T-helper 2 cell (primary cell): ENCODE measurements at regions not wholly inside any gene's neighbourhood (a gene's known extent, or its start where the extent isn't known, plus 50 kb on each side); places are given as distances from the start of the nearest gene placed in this dataset.

Experiments
- DNase-seq, 5 experiments: peaks; one replicate each; pipeline versions ENCODE4 v3.0.0 to v3.0.0-alpha.2; 2012 to 2022

GRCh38 chr6:14927398-14927797, 318.5 kb upstream of the JARID2 start:
- no peak for DNase-seq

GRCh38 chr6:14929291-14929690, 316.6 kb upstream of the JARID2 start:
- no peak for DNase-seq

GRCh38 chr6:14930366-14930989, 315.4 kb upstream of the JARID2 start:
- DNase-seq = no peak

- no peak for DNase-seq
These were observed 313.2 kb upstream of the JARID2 start for GRCh38 chr6:14932485-14933182.

- DNase-seq = no peak
These were observed 312.7 kb upstream of the JARID2 start for GRCh38 chr6:14933183-14933544.

GRCh38 chr6:14934013-14934412, 311.9 kb upstream of the JARID2 start:
- DNase-seq = no peak

- DNase-seq = no peak
These were observed 311.0 kb upstream of the JARID2 start for GRCh38 chr6:14934844-14935243.

GRCh38 chr6:14936861-14937260, 309.0 kb upstream of the JARID2 start:
- DNase-seq = no peak

GRCh38 chr6:14943116-14943515, 302.8 kb upstream of the JARID2 start:
- DNase-seq = no peak

GRCh38 chr6:14944593-14944992, 301.3 kb upstream of the JARID2 start:
- DNase-seq = no peak

GRCh38 chr6:14945461-14946185, 300.2 kb upstream of the JARID2 start:
- DNase-seq = no peak

GRCh38 chr6:14946753-14947152, 299.1 kb upstream of the JARID2 start:
- no peak for DNase-seq

GRCh38 chr6:14948586-14949245, 297.2 kb upstream of the JARID2 start:
- no peak for DNase-seq

GRCh38 chr6:14950103-14950969, 295.5 kb upstream of the JARID2 start:
- DNase-seq = no peak

GRCh38 chr6:14950970-14951276, 294.9 kb upstream of the JARID2 start:
- DNase-seq = no peak

- DNase-seq = no peak
These were observed 294.2 kb upstream of the JARID2 start for GRCh38 chr6:14951704-14952103.

- no peak for DNase-seq
These were observed 292.0 kb upstream of the JARID2 start for GRCh38 chr6:14953836-14954235.

GRCh38 chr6:14957355-14958059, 288.4 kb upstream of the JARID2 start:
- no peak for DNase-seq

GRCh38 chr6:14959324-14959885, 286.5 kb upstream of the JARID2 start:
- no peak for DNase-seq

- no peak for DNase-seq
These were observed 281.2 kb upstream of the JARID2 start for GRCh38 chr6:14964556-14965270.
